ENCODE measurements at regions not wholly inside any gene's neighbourhood (a gene's known extent, or its start where the extent isn't known, plus 50 kb on each side); places are given as distances from the start of the nearest gene placed in this dataset.

DNA sequence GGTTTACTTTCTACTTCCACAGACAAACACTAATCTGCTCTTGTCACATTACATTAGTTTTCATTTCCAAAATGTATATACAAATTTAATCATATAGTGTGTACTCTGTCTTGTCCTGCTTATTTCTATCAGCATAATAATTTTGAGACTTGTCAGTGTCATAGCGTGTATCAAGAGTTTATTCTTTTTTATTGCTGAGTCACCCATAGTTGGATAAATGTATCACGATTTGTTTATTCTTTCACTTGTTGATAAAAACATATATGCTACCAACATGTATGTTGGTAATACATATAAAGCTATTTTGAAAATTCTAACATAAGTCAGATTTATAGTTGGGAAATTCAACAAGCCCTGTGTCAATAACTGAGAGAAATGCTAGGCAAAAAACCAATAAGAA, 261.2 kb downstream of the TRAM1L1 start:
- TF ChIP-seq, protein P1, sequence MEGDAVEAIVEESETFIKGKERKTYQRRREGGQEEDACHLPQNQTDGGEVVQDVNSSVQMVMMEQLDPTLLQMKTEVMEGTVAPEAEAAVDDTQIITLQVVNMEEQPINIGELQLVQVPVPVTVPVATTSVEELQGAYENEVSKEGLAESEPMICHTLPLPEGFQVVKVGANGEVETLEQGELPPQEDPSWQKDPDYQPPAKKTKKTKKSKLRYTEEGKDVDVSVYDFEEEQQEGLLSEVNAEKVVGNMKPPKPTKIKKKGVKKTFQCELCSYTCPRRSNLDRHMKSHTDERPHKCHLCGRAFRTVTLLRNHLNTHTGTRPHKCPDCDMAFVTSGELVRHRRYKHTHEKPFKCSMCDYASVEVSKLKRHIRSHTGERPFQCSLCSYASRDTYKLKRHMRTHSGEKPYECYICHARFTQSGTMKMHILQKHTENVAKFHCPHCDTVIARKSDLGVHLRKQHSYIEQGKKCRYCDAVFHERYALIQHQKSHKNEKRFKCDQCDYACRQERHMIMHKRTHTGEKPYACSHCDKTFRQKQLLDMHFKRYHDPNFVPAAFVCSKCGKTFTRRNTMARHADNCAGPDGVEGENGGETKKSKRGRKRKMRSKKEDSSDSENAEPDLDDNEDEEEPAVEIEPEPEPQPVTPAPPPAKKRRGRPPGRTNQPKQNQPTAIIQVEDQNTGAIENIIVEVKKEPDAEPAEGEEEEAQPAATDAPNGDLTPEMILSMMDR (IDR thresholded peaks at IDR 0.05; ENCODE audit: borderline replicate concordance, control extremely low read depth, extremely low read depth, insufficient read depth, missing control alignments): no peak
- no peak for DNase-seq (ENCODE audit: low spot score)
- in situ Hi-C loops (cut with MboI; ENCODE audit: low sequenced_read_pairs, unreplicated experiment): no loop called here

DNA sequence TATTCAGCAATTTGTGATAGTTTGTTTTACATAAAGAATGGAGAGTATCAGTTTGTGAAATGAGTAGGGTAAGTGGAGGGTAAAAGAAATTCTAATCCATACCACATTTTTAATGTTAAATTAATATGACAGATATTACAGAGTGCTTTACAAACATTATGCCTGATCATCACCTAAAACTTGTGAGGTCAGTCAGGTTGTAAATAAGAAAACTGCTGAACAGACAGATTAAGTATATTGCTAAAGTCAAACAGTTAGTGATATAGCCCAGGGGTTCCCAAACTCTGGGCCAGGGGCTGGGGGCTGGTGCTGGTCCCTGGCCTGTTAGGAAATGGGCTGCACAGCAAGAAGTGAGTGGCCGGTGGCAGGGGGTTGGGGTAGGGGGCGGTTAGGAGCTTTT, 273.6 kb downstream of the TRAM1L1 start:
- no peak for DNase-seq (ENCODE audit: low spot score)
- in situ Hi-C loops (cut with MboI; ENCODE audit: low sequenced_read_pairs, unreplicated experiment): no loop called here
- TF ChIP-seq, protein P1 (IDR thresholded peaks at IDR 0.05; ENCODE audit: borderline replicate concordance, control extremely low read depth, extremely low read depth, insufficient read depth, missing control alignments): no peak

DNA sequence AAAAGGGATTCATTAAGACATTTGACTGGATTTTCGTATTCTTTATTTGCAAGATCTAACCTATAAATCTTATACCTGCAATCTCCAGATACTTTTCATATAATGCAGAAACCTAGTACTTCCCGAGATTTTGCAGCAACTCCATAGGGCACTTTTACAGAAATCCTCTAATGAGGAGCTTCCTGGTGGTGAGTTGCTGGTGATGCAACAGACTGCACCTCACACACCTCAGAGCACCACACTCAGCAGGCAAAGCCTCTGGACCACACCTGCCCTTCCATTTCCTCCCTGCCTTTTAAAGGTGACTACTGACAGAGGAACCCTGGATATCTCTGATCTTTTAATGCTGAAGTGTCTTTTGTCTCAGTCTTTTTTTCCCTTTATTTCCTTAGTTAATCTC, 289.4 kb downstream of the TRAM1L1 start:
- DNase-seq (ENCODE audit: low spot score): no peak
- TF ChIP-seq, protein P1 (IDR thresholded peaks at IDR 0.05; ENCODE audit: borderline replicate concordance, control extremely low read depth, extremely low read depth, insufficient read depth, missing control alignments): no peak
- in situ Hi-C loops (cut with MboI; ENCODE audit: low sequenced_read_pairs, unreplicated experiment): no loop called here

DNA sequence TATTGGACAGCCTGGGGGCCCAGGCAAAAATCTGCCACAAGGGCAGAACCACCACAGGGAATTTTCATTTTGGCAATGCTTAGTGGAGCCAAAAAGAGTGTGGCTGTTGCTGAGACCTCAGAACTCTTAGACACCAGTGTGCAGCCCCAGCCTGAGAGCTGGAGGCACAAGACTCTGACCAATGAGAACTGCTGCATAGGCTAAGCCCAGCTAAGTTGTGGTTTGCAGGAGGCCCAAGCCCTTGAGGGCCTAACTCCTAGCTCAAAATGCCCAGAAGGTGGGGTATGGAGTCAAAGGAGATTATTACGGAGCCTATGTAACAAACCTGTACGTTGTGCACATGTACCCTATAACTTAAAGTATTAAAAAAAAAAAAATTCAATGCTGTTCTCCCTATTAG, 296.7 kb downstream of the TRAM1L1 start:
- in situ Hi-C loops (cut with MboI; ENCODE audit: low sequenced_read_pairs, unreplicated experiment): no loop called here
- DNase-seq (ENCODE audit: low spot score): no peak
- TF ChIP-seq, protein P1 (IDR thresholded peaks at IDR 0.05; ENCODE audit: borderline replicate concordance, control extremely low read depth, extremely low read depth, insufficient read depth, missing control alignments): no peak

DNA sequence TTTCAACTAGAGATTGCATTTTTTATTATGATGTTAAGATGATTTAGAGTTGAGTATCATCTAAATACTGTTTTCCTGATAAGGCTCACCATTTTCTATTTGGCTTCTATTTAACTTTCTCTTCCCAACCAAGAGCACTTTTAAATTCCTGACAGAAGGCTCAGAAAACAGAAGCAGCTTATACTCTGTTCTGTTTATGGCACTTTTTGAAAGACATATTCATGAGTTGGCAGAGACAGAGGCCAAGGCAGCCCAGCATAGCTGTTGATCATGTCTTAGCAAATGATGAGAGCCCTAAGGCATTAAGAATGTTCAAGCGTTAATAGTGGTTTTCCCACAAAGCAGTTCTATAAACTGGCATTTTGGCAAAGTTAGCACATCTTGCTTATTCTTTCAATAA, 330.3 kb downstream of the TRAM1L1 start:
- no peak for DNase-seq (ENCODE audit: low spot score)
- TF ChIP-seq, protein P1 (IDR thresholded peaks at IDR 0.05; ENCODE audit: borderline replicate concordance, control extremely low read depth, extremely low read depth, insufficient read depth, missing control alignments): no peak
- in situ Hi-C loops (cut with MboI; ENCODE audit: low sequenced_read_pairs, unreplicated experiment): no loop called here

DNA sequence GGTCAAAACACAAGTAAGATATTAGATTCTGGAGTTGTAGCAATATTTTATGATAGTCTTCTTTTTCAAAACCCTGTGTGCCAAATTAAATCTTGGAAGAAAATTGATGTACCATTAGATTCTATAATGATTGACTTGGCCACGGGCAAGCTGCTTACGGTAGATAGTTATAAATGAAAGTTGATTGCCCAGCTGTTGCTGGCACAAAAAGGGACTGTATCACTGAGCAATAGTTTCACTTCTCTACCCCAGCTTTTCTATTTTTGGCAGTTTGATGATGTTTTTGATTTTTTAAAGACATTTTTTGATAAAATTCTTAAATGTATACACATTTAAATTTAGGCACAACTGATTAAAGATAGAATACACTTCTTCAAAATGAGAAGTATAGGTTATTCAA, 333.3 kb downstream of the TRAM1L1 start:
- DNase-seq (ENCODE audit: low spot score): no peak
- TF ChIP-seq, protein P1 (IDR thresholded peaks at IDR 0.05; ENCODE audit: borderline replicate concordance, control extremely low read depth, extremely low read depth, insufficient read depth, missing control alignments): no peak
- in situ Hi-C loops (cut with MboI; ENCODE audit: low sequenced_read_pairs, unreplicated experiment): no loop called here

DNA sequence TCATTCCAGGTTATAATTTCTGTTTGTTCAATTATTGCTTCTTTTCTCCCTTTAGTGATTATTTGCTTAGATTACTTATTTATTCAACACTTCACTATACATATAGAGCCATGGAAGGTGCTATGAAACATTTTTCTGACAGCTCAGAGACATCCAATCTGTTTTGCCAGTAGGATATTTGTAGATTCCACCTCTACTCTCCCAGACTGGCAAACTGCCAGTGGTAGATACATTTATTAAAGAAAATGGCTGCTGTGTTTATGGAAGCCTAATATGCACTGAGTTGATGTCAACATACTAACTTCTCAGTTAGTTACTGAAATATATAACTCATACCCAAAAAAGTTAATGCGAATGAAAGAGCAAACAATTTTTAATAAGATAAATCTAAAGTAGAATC, 348.6 kb downstream of the TRAM1L1 start:
- in situ Hi-C loops (cut with MboI; ENCODE audit: low sequenced_read_pairs, unreplicated experiment): no loop called here
- DNase-seq (ENCODE audit: low spot score): no peak
- TF ChIP-seq, protein P1 (IDR thresholded peaks at IDR 0.05; ENCODE audit: borderline replicate concordance, control extremely low read depth, extremely low read depth, insufficient read depth, missing control alignments): no peak
